Memory B cell (primary cell): ENCODE measurements at regions not wholly inside any gene's neighbourhood (a gene's known extent, or its start where the extent isn't known, plus 50 kb on each side); places are given as distances from the start of the nearest gene placed in this dataset.
"Not testable (repeated sequence)": the region's sequence is repeated elsewhere in the genome, so short reads cannot be mapped to it uniquely, and the experiment has no call there.

Experiments
- ATAC-seq: fragments of 150-1000 bp; cut with Tn5 transposase; 2 replicates; pipeline ENCODE4 v1.10.0; 2021; ENCODE audit warnings: low read depth, mild to moderate bottlenecking, moderate library complexity
- DNase-seq, 2 donors: peaks; one replicate each; pipeline ENCODE4 v3.0.0; 2022; ENCODE audit warnings: low spot score in 2 of 2
- H3K27ac Mint-ChIP-seq: one replicate; pipeline ENCODE4 v1.8.0; 2022; ENCODE audit warnings: mild to moderate bottlenecking, moderate library complexity, mixed read lengths
- H3K27me3 Mint-ChIP-seq: one replicate; pipeline ENCODE4 v1.8.0; 2022; ENCODE audit warnings: mixed read lengths
- H3K36me3 Mint-ChIP-seq: one replicate; pipeline ENCODE4 v1.8.0; 2022; ENCODE audit warnings: mild to moderate bottlenecking, mixed read lengths
- H3K4me1 Mint-ChIP-seq: one replicate; pipeline ENCODE4 v1.8.0; 2022; ENCODE audit warnings: mixed read lengths
- H3K4me3 Mint-ChIP-seq: one replicate; pipeline ENCODE4 v1.8.0; 2022; ENCODE audit warnings: mild to moderate bottlenecking, moderate library complexity, mixed read lengths
- H3K9me3 Mint-ChIP-seq: one replicate; pipeline ENCODE4 v1.8.0; 2022; ENCODE audit warnings: mixed read lengths

- Mint-ChIP-seq H3K36me3 (no peaks in the 10 kb centered on the region), H3K4me3 (no peak overlapping the region), H3K27ac (no peak overlapping the region), H3K9me3 (no peaks in the 10 kb centered on the region), H3K4me1 (no peaks in the 10 kb centered on the region), H3K27me3 (peaks cover under 1% of the 10 kb centered on the region)
- ATAC-seq (no peak), DNase-seq (no peak)
Measured at GRCh38 chr2:183536714-183537113, 412.5 kb downstream of the NUP35 start.

- ATAC-seq (no peak), DNase-seq (no peak)
- Mint-ChIP-seq H3K36me3 (no peaks in the 10 kb centered on the region), H3K9me3 (peaks cover 2% of the 10 kb centered on the region), H3K4me1 (no peaks in the 10 kb centered on the region), H3K4me3 (no peak overlapping the region), H3K27me3 (peaks cover 2% of the 10 kb centered on the region), H3K27ac (no peak overlapping the region)
Measured at GRCh38 chr2:183541766-183542165, 417.5 kb downstream of the NUP35 start.

GRCh38 chr2:183542606-183543005 is 418.4 kb downstream of the NUP35 start:
- ATAC-seq (no peak), DNase-seq (no peak)
- Mint-ChIP-seq H3K36me3 (no peaks in the 10 kb centered on the region), H3K27me3 (peaks cover 2% of the 10 kb centered on the region), H3K27ac (no peak overlapping the region), H3K4me3 (no peak overlapping the region), H3K9me3 (peaks cover 2% of the 10 kb centered on the region), H3K4me1 (no peaks in the 10 kb centered on the region)

DNA sequence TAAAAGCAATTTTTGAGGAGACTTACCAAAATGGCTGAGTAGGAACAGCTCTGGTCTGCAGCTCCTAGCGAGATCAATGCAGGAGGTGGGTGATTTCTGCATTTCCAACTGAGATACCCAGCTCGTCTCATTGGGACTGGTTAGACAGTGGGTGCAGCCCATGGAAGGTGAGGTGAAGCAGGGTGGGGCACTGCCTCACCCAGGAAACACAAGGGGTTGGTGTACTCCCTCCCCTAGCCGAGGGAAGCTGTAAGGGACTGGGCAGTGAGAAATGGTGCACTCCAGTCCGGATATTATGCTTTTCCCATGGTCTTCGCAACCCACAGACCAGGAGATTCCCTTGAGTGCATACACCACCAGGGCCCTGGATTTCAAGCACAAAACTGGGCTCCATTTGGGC is 419.0 kb downstream of the NUP35 start:
- Mint-ChIP-seq H3K4me3 (peak overlapping the region; percentile 41), H3K9me3 (peaks cover 5% of the 10 kb centered on the region)

GRCh38 chr2:183543731-183544130 is 419.5 kb downstream of the NUP35 start:
- peak; percentile 92 for ATAC-seq
- H3K4me3 Mint-ChIP-seq, result peak overlapping the region; percentile 62
- H3K4me1 Mint-ChIP-seq, result no peaks in the 10 kb centered on the region
- H3K9me3 Mint-ChIP-seq, result peaks cover 5% of the 10 kb centered on the region
- H3K36me3 Mint-ChIP-seq, result no peaks in the 10 kb centered on the region
- H3K27ac Mint-ChIP-seq, result no peak overlapping the region
- peak in 1 of 2 donors; percentile 17 for DNase-seq
- peaks cover 2% of the 10 kb centered on the region for H3K27me3 Mint-ChIP-seq

More for the DNA sequence above, 419.0 kb downstream of the NUP35 start:
- DNase-seq, result no peak
- Mint-ChIP-seq H3K27me3 (peaks cover 2% of the 10 kb centered on the region), H3K4me1 (no peaks in the 10 kb centered on the region), H3K36me3 (no peaks in the 10 kb centered on the region), H3K27ac (no peak overlapping the region)
- no peak for ATAC-seq

- not testable (repeated sequence) for H3K36me3 Mint-ChIP-seq, H3K4me1 Mint-ChIP-seq, H3K27me3 Mint-ChIP-seq, ATAC-seq, H3K4me3 Mint-ChIP-seq, H3K9me3 Mint-ChIP-seq, DNase-seq, H3K27ac Mint-ChIP-seq
Measured at GRCh38 chr2:183546560-183547350, 422.5 kb downstream of the NUP35 start.

GRCh38 chr2:183552716-183553115 is 428.5 kb downstream of the NUP35 start:
- DNase-seq (no peak), ATAC-seq (no peak)
- no peaks in the 10 kb centered on the region for H3K27me3 Mint-ChIP-seq
- no peak overlapping the region for H3K4me3 Mint-ChIP-seq
- no peak overlapping the region for H3K27ac Mint-ChIP-seq
- no peaks in the 10 kb centered on the region for H3K36me3 Mint-ChIP-seq
- no peaks in the 10 kb centered on the region for H3K4me1 Mint-ChIP-seq
- peaks cover 5% of the 10 kb centered on the region for H3K9me3 Mint-ChIP-seq

GRCh38 chr2:183564726-183565125 is 440.5 kb downstream of the NUP35 start:
- H3K27ac Mint-ChIP-seq, result no peak overlapping the region
- H3K4me1 Mint-ChIP-seq, result no peaks in the 10 kb centered on the region
- ATAC-seq (no peak), DNase-seq (no peak)
- no peaks in the 10 kb centered on the region for H3K9me3 Mint-ChIP-seq
- H3K36me3 Mint-ChIP-seq, result no peaks in the 10 kb centered on the region
- H3K4me3 Mint-ChIP-seq, result no peak overlapping the region
- H3K27me3 Mint-ChIP-seq, result no peaks in the 10 kb centered on the region

- peaks cover 8% of the 10 kb centered on the region for H3K9me3 Mint-ChIP-seq
- no peak overlapping the region for H3K4me3 Mint-ChIP-seq
- H3K27me3 Mint-ChIP-seq, result no peaks in the 10 kb centered on the region
- no peak overlapping the region for H3K27ac Mint-ChIP-seq
- DNase-seq (no peak), ATAC-seq (no peak)
- H3K36me3 Mint-ChIP-seq, result no peaks in the 10 kb centered on the region
- no peaks in the 10 kb centered on the region for H3K4me1 Mint-ChIP-seq
Measured at GRCh38 chr2:183575481-183575880, 451.2 kb downstream of the NUP35 start.

GRCh38 chr2:183579686-183580085 is 455.4 kb downstream of the NUP35 start:
- H3K9me3 Mint-ChIP-seq, result peaks cover 7% of the 10 kb centered on the region
- no peaks in the 10 kb centered on the region for H3K4me1 Mint-ChIP-seq
- no peaks in the 10 kb centered on the region for H3K27me3 Mint-ChIP-seq
- no peak overlapping the region for H3K27ac Mint-ChIP-seq
- H3K36me3 Mint-ChIP-seq, result no peaks in the 10 kb centered on the region
- no peak overlapping the region for H3K4me3 Mint-ChIP-seq
- no peak for ATAC-seq
- DNase-seq, result no peak

- Mint-ChIP-seq H3K9me3 (peaks cover 2% of the 10 kb centered on the region), H3K27ac (no peak overlapping the region), H3K36me3 (no peaks in the 10 kb centered on the region), H3K4me1 (no peaks in the 10 kb centered on the region), H3K4me3 (no peak overlapping the region), H3K27me3 (no peaks in the 10 kb centered on the region)
- DNase-seq (no peak), ATAC-seq (no peak)
Measured at GRCh38 chr2:183592271-183592670, 468.0 kb downstream of the NUP35 start.

GRCh38 chr2:183594150-183594549 is 469.9 kb downstream of the NUP35 start:
- DNase-seq (no peak), ATAC-seq (no peak)
- H3K27ac Mint-ChIP-seq, result no peak overlapping the region
- H3K4me1 Mint-ChIP-seq, result no peaks in the 10 kb centered on the region
- H3K27me3 Mint-ChIP-seq, result no peaks in the 10 kb centered on the region
- H3K36me3 Mint-ChIP-seq, result no peaks in the 10 kb centered on the region
- no peak overlapping the region for H3K4me3 Mint-ChIP-seq
- peaks cover 2% of the 10 kb centered on the region for H3K9me3 Mint-ChIP-seq

- Mint-ChIP-seq H3K27me3 (no peaks in the 10 kb centered on the region), H3K4me3 (no peak overlapping the region), H3K27ac (no peak overlapping the region), H3K4me1 (no peaks in the 10 kb centered on the region), H3K36me3 (no peaks in the 10 kb centered on the region), H3K9me3 (no peaks in the 10 kb centered on the region)
- ATAC-seq (no peak), DNase-seq (no peak)
Measured at GRCh38 chr2:183597841-183598240, 473.6 kb downstream of the NUP35 start.

DNA sequence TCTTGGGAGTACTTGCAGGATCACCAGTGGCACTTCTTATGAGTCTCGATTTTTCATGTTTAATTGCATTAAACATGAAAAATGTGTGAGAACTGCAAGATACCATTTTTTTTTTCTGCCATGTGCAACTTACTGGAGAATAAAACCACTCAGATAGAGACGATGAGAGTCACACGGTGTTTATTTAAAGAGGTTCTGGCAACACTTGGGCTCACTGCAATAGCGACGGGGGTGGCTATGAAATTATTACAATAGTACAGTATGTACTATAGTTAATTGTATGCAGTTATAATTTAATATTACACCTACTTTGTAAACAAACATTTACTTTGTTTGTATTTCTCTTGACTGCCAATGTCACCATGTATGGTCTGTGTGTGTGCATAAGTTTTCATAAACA is 479.8 kb downstream of the NUP35 start:
- no peaks in the 10 kb centered on the region for H3K9me3 Mint-ChIP-seq
- no peak overlapping the region for H3K27ac Mint-ChIP-seq
- no peak overlapping the region for H3K4me3 Mint-ChIP-seq
- ATAC-seq (no peak), DNase-seq (no peak)
- no peaks in the 10 kb centered on the region for H3K27me3 Mint-ChIP-seq
- H3K36me3 Mint-ChIP-seq, result no peaks in the 10 kb centered on the region
- no peaks in the 10 kb centered on the region for H3K4me1 Mint-ChIP-seq

- DNase-seq, result no peak
- H3K27me3 Mint-ChIP-seq, result no peaks in the 10 kb centered on the region
- no peaks in the 10 kb centered on the region for H3K36me3 Mint-ChIP-seq
- H3K9me3 Mint-ChIP-seq, result no peaks in the 10 kb centered on the region
- no peak for ATAC-seq
- H3K4me3 Mint-ChIP-seq, result no peak overlapping the region
- no peaks in the 10 kb centered on the region for H3K4me1 Mint-ChIP-seq
- no peak overlapping the region for H3K27ac Mint-ChIP-seq
Measured at GRCh38 chr2:183605440-183605839, 481.2 kb downstream of the NUP35 start.
